HG03521 (cell line): ENCODE measurements at regions not wholly inside any gene's neighbourhood (a gene's known extent, or its start where the extent isn't known, plus 50 kb on each side); places are given as distances from the start of the nearest gene placed in this dataset.

Experiments used
- ATAC-seq: cut with Tn5 transposase; IDR thresholded peaks from one replicate; pipeline ENCODE4 v1.9.1; 2021; ENCODE audit warnings: mild to moderate bottlenecking, moderate library complexity; ENCODE audit not compliant: unreplicated experiment

GRCh38 chr4:107120661-107121060, 84.5 kb upstream of the DKK2 start:
- ATAC-seq, result no peak

- ATAC-seq, result no peak
These were observed 81.6 kb upstream of the DKK2 start for GRCh38 chr4:107117726-107118125.

- no peak for ATAC-seq
These were observed 79.2 kb upstream of the DKK2 start for GRCh38 chr4:107115185-107115847.

GRCh38 chr4:107114059-107114458, 77.9 kb upstream of the DKK2 start:
- no peak for ATAC-seq

GRCh38 chr4:107098401-107098800, 62.3 kb upstream of the DKK2 start:
- no peak for ATAC-seq

- no peak for ATAC-seq
These were observed 58.9 kb upstream of the DKK2 start for GRCh38 chr4:107094976-107095375.

- peak; percentile 54 for ATAC-seq
These were observed 58.2 kb upstream of the DKK2 start for GRCh38 chr4:107094332-107094731.
